Pancreas (tissue), 10 donors: ENCODE measurements at regions not wholly inside any gene's neighbourhood (a gene's known extent, or its start where the extent isn't known, plus 50 kb on each side); places are given as distances from the start of the nearest gene placed in this dataset.

Experiments used
- ATAC-seq, 4 donors: fragments of 200-7000 bp; cut with Tn5 transposase; one replicate each; pipeline versions ENCODE4 v1.8.0 to v1.9.1; 2020; ENCODE audit warnings: mild to moderate bottlenecking in 4 of 4, moderate library complexity in 4 of 4
- DNase-seq, 6 donors: peaks; one replicate each; pipeline ENCODE4 v3.0.0-alpha.2; 2020
- FAIRE-seq: peaks from 2 replicates; lab custom pipeline; 2012; peaks lifted over from hg19 to GRCh38; lab: Jason Lieb, UNC
- H3K27ac ChIP-seq, 4 donors: fragments of 200-600 bp; sonication (generic); 1 replicate in 3 of 4; 2 replicates in 1 of 4; pipeline versions ENCODE4 v1.5.0 to v1.8.0; 2020
- H3K27me3 ChIP-seq, 4 donors: fragments of 200-600 bp; one replicate each; pipeline ENCODE4 v1.8.0; 2021
- H3K36me3 ChIP-seq, 3 donors: fragments of 200-600 bp; sonication (generic) in 1 of 3; one replicate each; pipeline versions ENCODE4 v1.5.0 to v1.8.0; 2020 to 2021
- H3K4me1 ChIP-seq, 3 donors: fragments of 200-600 bp; one replicate each; pipeline ENCODE4 v1.8.0; 2021
- H3K4me3 ChIP-seq, 4 donors: fragments of 200-600 bp; sonication (generic) in 2 of 4; one replicate each; pipeline versions ENCODE4 v1.5.0 to v1.8.0; 2020 to 2021
- H3K9me3 ChIP-seq, 4 donors: fragments of 200-600 bp; one replicate each; pipeline ENCODE4 v1.8.0; 2021
- WGBS, 2 donors: extraction: QIAGEN DNeasy Blood & Tissue Kit; methylation state at CpG; one replicate each; pipeline ENCODE4 v1.1.7; 2013; 5-methylcytosine and 5-hydroxymethylcytosine counted together
- intact Hi-C, 3 donors: fragments of 100-400 bp; cut with DNase I; formaldehyde crosslinking; loops; one replicate each; pipeline versions ENCODE4 v1.11.1 to v1.14.2; 2022
- TF ChIP-seq, protein P1 (sequence below), 4 donors: fragments of 200-600 bp; sonication (generic) in 3 of 4; IDR thresholded peaks; one replicate each; pipeline versions ENCODE4 v1.5.0 to v1.8.0; 2021; ENCODE audit warnings: antibody characterized with exemption in 4 of 4
- donor health status: healthy with polysubstance abuse.
- donor health status: DM: no; HTN: no; CAD: no; lungs with moderate emphysema.
- donor health status: DM: no; HTN: no; CAD: no.
- donor health status: control.
- donor health status: control.
- donor health status: Bipolar disorder and iron deficiency.
- donor health status: DM: yes; HTN: yes; CAD: no.
- donor health status: DM: no; HTN: no; CAD: no.
- donor health status: DM: no; HTN: no; CAD: no.
- donor health status: DM: yes; HTN: yes; CAD: no.

DNA sequence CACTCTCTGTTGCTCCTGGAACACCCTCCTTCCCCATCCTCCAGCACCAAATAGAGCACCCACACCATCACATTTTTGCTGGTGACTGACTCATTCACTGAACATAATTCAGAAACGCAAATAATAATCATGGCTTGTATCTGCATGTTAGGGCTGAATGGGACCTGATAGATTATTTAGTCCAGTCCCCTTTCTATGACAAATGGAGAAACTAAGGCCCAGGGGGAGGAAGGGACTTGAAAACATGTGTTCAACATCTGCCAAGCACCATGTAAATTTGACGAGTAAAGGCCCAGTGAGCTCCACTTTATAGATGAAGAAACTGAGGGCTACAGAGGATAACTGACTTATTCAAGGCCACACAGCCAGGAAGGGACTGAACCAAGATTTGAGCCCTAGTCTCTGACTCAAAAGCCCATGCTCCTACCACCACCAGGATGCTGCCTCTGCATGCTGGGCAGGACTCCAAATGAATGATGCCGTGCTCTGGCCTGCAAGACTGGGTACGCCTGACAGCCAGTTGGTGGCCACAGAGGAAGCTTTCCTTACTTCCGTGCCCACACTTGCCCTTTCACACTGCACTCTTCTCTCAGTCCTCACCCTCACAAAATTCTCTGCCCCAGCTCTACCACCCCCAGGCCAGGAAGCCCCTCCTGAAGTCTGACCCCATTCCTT, 133.3 kb upstream of the PJA1 start:
- TF ChIP-seq, protein P1, sequence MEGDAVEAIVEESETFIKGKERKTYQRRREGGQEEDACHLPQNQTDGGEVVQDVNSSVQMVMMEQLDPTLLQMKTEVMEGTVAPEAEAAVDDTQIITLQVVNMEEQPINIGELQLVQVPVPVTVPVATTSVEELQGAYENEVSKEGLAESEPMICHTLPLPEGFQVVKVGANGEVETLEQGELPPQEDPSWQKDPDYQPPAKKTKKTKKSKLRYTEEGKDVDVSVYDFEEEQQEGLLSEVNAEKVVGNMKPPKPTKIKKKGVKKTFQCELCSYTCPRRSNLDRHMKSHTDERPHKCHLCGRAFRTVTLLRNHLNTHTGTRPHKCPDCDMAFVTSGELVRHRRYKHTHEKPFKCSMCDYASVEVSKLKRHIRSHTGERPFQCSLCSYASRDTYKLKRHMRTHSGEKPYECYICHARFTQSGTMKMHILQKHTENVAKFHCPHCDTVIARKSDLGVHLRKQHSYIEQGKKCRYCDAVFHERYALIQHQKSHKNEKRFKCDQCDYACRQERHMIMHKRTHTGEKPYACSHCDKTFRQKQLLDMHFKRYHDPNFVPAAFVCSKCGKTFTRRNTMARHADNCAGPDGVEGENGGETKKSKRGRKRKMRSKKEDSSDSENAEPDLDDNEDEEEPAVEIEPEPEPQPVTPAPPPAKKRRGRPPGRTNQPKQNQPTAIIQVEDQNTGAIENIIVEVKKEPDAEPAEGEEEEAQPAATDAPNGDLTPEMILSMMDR (IDR thresholded peaks at IDR 0.05) = no peak
- FAIRE-seq (no peak), ATAC-seq (no peak), DNase-seq (no peak)
- Histone ChIP-seq H3K27ac (no peak overlapping the region), H3K4me1 (no peaks in the 10 kb centered on the region), H3K36me3 (no peaks in the 10 kb centered on the region), H3K4me3 (no peak overlapping the region), H3K9me3 (no peaks in the 10 kb centered on the region), H3K27me3 (peaks cover 0 to 12% (median 0%) of the 10 kb centered on the region in 4 donors)
- WGBS, 2 donors = 76 to 83% methylated on average over 5 of the region's 5 CpGs
- intact Hi-C loops = no loop called here

DNA sequence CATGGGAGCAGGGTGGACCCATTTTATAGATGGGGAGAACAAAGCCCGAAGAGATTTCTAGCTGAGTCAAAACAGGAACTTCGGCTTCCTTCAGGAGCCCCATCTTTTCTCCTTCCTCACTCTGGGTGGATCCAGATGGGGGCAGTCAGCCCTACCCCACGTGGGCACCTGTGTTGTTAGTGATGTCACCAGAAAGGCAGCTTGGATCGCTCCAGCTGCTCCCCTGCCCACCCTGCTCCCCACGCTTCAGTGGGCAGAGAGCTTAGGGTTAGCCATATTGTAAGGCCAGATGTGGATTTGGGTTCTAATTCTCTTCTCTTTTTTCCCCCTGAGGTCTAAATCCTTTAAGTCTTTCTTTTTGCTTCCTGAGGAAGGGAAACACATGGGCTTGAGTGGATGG, 132.3 kb upstream of the PJA1 start:
- no peaks in the 10 kb centered on the region for H3K9me3 ChIP-seq
- no peaks in the 10 kb centered on the region for H3K4me1 ChIP-seq
- ATAC-seq (no peak), FAIRE-seq (no peak), DNase-seq (no peak)
- TF ChIP-seq, protein P1 (IDR thresholded peaks at IDR 0.05) = no peak
- 55 to 69% methylated on average over 5 of the region's 5 CpGs for WGBS, 2 donors
- H3K4me3 ChIP-seq = no peak overlapping the region
- no peaks in the 10 kb centered on the region for H3K36me3 ChIP-seq
- peaks cover 0 to 5% (median 0%) of the 10 kb centered on the region in 4 donors for H3K27me3 ChIP-seq
- intact Hi-C loops = no loop called here
- no peak overlapping the region for H3K27ac ChIP-seq

DNA sequence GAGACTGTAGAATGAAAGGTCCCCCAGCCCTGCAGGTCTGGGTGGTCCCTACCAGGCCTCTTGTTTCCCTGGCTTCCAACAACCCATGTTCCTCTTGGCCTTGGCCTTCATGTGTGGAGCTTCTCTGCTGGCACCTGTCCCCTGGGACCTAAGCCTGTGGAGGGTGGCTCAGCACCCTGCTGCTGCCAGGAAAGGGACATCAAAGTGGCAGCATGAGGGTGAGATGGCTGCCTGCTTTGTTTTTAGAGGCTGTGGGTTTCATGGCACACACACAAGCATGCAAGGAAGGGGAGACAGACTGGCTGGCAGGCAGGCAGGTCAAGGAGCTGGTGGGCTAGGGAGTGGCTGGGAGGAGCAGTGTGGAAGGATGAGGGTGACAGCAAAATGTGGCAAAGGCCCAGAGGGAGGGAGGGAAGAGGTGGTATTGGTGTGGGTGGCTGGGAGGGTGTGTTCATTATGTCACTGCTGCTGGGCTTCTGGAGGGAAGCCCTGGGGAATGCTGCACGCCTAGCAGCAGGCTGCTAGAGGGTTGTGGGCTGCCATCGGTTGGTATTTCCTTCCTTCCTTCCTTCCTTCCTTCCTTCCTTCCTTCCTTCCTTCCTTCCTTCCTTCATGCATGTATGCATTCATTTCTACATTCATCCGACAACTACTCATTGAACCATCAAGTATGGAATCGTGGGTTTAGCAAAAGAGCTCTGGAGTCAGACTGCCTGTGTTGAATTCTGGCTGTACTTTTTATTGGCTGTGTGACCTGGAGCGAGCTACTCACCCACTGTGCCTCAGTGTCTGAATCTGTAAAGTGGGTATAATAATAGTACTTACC, 128.7 kb upstream of the PJA1 start:
- Histone ChIP-seq H3K4me3 (no peak overlapping the region), H3K4me1 (no peaks in the 10 kb centered on the region), H3K27ac (no peak overlapping the region), H3K27me3 (no peaks in the 10 kb centered on the region), H3K9me3 (no peaks in the 10 kb centered on the region), H3K36me3 (no peaks in the 10 kb centered on the region)
- intact Hi-C loops = no loop called here
- ATAC-seq (no peak), FAIRE-seq (no peak), DNase-seq (no peak)
- WGBS, 2 donors = 70 to 81% methylated on average over 5 of the region's 5 CpGs
- TF ChIP-seq, protein P1 (IDR thresholded peaks at IDR 0.05) = no peak

DNA sequence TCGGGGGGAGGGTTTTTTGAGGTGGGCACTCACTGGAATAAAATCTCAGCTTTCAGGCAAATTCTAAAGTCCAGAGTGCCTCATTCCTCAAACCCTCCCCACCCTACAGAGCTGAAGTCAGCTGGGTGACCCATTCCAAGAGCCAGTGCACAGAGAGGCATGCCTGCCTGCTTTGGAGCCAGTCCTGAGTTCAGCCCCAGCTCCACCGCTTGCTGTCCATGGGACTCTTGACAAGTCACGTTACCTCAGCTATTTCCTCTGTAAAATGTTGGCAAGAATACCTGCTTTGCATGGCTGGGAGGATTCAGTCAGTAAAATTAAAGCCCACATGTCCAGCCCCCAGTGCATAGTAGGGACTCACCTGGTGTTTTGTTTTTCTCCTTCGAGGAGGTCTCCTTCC, 125.9 kb upstream of the PJA1 start:
- DNase-seq (no peak), FAIRE-seq (no peak), ATAC-seq (no peak)
- Histone ChIP-seq H3K4me1 (no peaks in the 10 kb centered on the region), H3K27me3 (no peaks in the 10 kb centered on the region), H3K4me3 (no peak overlapping the region), H3K36me3 (no peaks in the 10 kb centered on the region), H3K9me3 (no peaks in the 10 kb centered on the region), H3K27ac (no peak overlapping the region)
- 38 to 62% methylated on average over 4 of the region's 4 CpGs for WGBS, 2 donors
- intact Hi-C loops = no loop called here
- TF ChIP-seq, protein P1 (IDR thresholded peaks at IDR 0.05) = no peak

DNA sequence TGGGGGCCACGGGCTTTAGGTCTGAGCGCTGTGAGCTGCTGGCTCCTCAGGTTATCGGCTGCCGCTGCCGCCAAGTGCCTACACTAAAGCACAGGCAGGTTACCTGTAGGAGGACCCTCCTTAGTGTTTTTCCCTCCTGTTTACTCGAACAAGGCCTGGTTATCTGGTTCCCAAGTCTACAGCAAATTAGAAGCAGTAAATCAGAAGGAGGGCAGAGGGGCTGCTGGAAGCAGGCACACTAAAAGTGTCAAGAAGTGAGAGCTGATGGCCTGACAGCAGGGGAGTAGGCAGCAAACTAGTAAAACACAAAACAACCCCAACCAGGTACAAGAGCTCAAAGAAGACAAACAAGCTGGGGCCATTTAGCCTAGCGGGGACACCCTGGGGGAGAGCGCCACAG, 125.0 kb upstream of the PJA1 start:
- Histone ChIP-seq H3K4me3 (no peak overlapping the region), H3K27me3 (no peaks in the 10 kb centered on the region), H3K4me1 (no peaks in the 10 kb centered on the region), H3K9me3 (no peaks in the 10 kb centered on the region), H3K27ac (no peak overlapping the region), H3K36me3 (no peaks in the 10 kb centered on the region)
- no peak for ATAC-seq
- FAIRE-seq = no peak
- TF ChIP-seq, protein P1 (IDR thresholded peaks at IDR 0.05) = no peak
- no peak for DNase-seq
- intact Hi-C loops = no loop called here
- WGBS, 2 donors = 67 to 69% methylated on average over 8 of the region's 8 CpGs
